Mammary epithelial cell (primary cell): ENCODE measurements at regions not wholly inside any gene's neighbourhood (a gene's known extent, or its start where the extent isn't known, plus 50 kb on each side); places are given as distances from the start of the nearest gene placed in this dataset.

Experiments
- CTCF ChIP-seq, 2 donors: IDR thresholded peaks in 1 of 2; conservative IDR thresholded peaks in 1 of 2; 2 replicates each; pipeline ENCODE4 v1.5.1; 2011 to 2012; ENCODE audit warnings: inconsistent platforms in 2 of 2, low read length in 2 of 2, mild to moderate bottlenecking in 2 of 2, control low read depth in 1 of 2, low read depth in 1 of 2; ENCODE audit not compliant: insufficient read depth in 1 of 2; ENCODE audit errors: extremely low read depth in 1 of 2
- EZH2 ChIP-seq: IDR thresholded peaks from 2 replicates; pipeline ENCODE4 v1.6.1; 2012; ENCODE audit warnings: low read length, inconsistent platforms, borderline replicate concordance

GRCh38 chr7:24197852-24198251 is 86.1 kb upstream of the NPY start:
- TF ChIP-seq CTCF (conservative IDR thresholded peaks at IDR 0.05 in 1 of 2, IDR thresholded peaks at IDR 0.05 in 1 of 2; ENCODE audit: extremely low read depth in 1 of 2, insufficient read depth in 1 of 2, low read depth in 1 of 2, low read length in 2 of 2): no peak
- TF ChIP-seq EZH2: no peak
